GM21737 (cell line): ENCODE measurements at regions not wholly inside any gene's neighbourhood (a gene's known extent, or its start where the extent isn't known, plus 50 kb on each side); places are given as distances from the start of the nearest gene placed in this dataset.
"Not testable (repeated sequence)": the region's sequence is repeated elsewhere in the genome, so short reads cannot be mapped to it uniquely, and the experiment has no call there.

ENCODE experiments used
- ATAC-seq: cut with Tn5 transposase; IDR thresholded peaks from one replicate; pipeline ENCODE4 v1.9.1; 2021; ENCODE audit warnings: mild to moderate bottlenecking, moderate library complexity; ENCODE audit not compliant: unreplicated experiment

GRCh38 chr1:30533796-30534550 lies 189.4 kb downstream of the MATN1 start:
- no peak for ATAC-seq

- ATAC-seq = no peak
Observed at GRCh38 chr1:30533141-30533540, 190.2 kb downstream of the MATN1 start.

DNA sequence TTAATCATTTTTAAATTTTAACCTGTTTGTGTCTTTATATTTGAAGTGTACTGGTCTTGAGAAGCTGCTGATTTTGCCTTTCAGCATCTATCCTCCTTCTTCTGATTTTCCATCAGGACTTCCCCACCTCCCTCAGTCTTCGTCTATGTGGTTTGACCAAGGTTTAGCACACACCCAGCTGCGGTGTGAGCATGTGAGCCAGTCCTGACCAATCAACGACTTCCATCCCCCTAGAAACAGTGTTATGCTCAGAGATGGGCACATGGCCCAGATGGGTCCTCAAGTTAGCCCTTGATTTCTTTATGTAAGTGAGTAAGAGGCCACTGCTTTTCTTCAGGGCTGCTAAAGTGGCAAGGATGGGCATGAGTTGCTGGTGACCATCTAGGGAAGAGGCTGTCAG lies 190.8 kb downstream of the MATN1 start:
- no peak for ATAC-seq

- no peak for ATAC-seq
Observed at GRCh38 chr1:30527511-30528140, 195.8 kb downstream of the MATN1 start.

- ATAC-seq = no peak
Observed at GRCh38 chr1:30526652-30527345, 196.6 kb downstream of the MATN1 start.

DNA sequence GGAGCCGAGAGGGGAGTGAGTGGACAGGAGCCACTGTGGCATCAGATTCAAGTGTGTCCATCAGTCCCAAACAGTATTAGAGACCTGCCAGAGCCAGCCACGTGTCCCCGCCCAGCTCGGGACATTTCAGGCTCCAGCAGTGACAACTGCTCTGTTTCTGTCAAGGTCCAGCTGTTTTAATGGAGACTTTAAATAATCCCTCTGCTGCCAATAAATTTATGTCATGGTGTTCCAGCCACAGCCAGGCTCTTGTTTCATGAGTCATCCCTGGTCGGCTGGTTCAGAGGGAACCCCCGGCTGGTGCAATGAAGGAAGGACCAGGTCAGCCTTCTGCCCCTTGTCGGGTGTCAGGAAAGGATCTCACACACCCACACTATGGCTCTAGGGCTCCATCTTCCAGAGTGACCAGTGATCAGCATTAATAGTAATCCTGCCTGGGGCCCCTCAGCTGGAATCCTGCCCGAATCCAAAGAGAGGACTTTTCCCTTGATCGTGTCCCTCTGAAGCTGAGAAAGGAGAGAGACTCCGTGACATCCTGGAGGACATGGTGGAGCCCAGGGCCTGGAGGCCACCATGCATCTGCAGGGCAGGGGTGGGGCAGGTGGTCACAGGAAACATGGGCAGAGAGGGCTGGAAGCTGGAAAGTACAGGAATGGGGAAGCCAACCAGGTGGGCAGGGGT lies 197.3 kb downstream of the MATN1 start:
- no peak for ATAC-seq

DNA sequence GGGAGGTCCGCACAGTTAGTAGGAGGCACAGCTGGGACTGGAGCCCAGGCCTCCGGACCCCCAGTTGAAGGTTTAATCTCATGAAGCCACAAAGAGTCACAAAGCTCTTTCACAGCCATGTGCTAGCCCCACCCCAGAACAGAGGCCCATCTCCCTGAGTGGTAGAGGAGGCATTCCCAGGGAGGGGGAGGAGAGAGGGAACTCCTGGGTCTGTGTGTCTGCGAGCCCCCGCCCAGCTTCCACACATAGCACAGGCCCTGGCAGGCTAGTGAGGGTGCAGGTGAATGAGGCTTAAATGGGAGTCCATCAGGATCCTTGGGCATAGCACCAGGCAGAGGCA lies 197.8 kb downstream of the MATN1 start:
- ATAC-seq = no peak

DNA sequence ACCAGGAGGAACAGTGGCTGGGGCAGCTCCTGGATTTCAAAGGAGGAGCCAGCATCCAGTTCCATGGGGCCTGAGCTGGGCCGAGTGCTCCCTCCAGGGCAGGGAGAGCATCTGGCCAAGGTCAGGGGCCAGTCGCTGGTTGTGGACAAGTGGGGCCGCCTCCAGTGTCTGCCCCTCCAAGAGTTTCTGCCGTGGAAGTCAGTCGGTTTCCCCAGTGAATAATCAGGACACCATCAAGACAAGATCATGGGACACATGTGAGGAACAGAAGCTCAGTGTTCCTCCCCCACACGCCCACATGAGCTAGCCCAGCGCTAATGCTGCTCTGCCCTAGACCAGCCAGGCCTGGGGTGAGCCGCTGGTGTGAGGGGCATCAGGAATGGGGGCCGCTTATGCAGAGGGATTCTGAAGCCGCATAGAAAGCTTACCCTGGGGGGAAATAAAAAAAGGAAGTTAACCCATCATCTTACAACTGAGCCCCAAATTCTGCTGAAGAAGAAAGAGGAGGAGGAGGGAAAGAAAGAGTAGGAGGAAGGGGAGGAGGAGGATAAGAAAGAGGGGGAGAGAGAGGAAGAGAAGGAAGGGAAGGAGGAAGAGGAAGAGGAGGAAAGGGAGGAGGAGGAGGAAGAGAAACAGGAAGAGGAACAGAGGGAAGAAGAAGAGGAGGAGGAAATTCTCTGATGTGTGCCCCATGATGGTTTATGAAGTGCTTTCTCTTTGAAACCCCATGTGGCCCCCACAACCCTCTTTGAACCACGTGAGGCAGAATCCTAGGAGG lies 198.4 kb downstream of the MATN1 start:
- no peak for ATAC-seq

DNA sequence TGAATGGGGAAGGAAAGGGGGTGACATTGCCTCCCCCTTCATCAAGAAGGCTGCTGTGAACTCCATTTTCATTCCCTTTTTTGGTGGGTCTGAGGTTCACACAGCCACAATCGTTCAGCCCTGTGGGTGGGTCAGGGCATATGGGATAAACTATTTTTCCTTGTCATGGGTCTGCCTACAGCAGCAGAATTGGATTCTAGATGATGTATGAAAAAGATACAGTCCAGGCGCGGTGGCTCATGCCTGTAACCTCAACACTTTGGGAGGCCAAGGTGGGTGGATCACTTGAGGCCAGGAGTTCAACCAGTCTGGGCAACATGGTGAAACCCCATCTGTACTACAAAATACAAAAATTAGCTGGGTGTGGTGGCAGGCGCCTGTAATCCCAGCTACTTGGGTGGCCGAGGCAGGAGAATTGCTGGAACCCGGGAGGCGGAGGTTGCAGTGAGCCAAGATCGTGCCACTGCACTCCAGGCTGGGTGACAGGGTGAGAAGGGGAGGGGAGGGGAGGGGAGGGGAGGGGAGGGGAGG lies 199.3 kb downstream of the MATN1 start:
- not testable (repeated sequence) for ATAC-seq

GRCh38 chr1:30523055-30524020 lies 200.0 kb downstream of the MATN1 start:
- no peak for ATAC-seq

GRCh38 chr1:30522031-30523004 lies 201.1 kb downstream of the MATN1 start:
- no peak for ATAC-seq

DNA sequence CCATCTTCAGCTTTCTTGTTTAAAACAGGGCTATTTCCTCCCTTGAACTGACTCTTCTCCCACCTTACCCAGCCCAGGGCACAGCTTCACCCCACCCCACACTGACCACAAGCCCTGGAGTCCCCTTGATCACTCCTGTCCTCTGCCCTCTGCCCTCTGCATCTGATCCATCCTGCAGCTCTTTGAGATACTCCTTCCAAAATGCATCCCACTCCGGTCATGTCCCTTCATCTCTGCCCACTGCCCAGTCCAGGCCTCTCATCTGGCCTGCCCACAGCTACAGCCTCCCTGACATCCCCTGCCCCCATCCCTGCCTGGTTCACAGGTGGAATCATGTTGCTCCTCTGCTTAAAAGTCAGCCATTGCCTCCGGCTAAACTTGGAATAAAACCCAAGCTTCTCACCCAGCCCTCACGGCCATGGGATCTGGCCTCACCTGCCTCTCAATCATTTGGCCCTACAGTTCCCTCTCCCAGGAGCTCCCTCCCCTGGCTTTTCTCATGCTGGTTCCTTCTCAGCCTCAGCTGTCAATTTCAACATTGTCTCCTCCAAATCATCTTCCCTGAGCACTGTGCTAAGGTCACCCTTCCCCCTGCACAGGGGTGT lies 202.0 kb downstream of the MATN1 start:
- no peak for ATAC-seq

DNA sequence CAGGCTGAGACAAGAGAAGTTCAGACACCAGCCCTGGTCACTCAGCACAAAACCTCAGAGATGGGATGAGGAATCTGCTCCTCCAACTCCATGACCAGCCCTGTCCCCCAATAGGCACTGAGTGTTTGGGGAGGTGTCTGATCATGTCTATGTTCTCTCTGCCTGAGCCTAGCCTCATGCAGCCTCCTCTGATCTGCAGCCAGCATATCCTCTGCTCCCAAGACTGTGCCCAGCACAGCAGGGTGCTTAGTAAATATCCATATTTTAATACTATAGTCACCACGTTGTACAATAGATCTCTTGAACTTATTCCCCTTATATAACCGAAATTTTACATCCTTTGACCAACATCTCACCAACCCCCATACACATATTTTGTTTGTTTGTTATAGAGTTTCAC lies 202.9 kb downstream of the MATN1 start:
- ATAC-seq = no peak

DNA sequence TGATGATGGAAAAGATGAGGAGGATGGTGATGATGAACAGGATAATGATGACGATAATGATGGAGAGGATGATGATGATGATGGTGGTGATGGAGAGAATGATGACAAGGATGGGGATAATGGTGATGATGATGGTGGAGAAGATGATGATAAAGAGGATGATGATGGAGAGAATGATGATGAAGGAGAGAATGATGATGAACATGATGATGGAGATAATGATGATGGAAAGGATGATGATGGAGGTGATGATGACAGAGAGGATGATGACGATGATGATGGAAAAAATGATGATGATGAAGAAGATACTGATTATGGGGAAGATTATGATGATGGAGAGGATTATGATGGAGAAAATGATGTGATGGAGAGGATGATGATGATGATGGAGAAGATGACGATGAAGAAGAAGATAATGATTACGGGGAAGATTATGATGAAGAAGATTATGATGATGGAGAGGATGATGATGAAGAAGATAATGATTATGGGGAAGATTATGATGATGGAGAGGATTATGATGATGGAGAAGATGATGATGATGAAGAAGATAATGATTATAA lies 204.1 kb downstream of the MATN1 start:
- ATAC-seq = no peak

GRCh38 chr1:30518696-30519095 lies 204.7 kb downstream of the MATN1 start:
- ATAC-seq = no peak

DNA sequence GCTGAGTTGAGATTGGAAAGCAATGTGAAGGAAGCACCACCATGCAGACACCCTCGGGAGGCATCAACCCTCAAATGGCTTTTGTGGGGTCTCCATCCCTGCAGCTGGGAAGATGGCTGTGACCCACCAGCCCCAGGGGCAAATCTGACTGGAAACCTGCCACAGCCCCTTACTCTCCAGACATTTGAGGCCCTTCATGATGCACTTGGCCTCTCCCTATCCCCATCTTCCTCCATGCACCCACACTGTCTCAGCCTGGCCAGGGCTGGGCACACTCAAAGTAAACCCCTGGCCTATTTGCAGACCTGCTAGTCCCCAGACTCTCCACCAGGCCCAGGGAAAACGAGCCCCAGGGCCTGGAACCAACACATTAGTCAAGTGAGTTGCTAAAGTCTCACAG lies 205.2 kb downstream of the MATN1 start:
- ATAC-seq = no peak

GRCh38 chr1:30517666-30518065 lies 205.7 kb downstream of the MATN1 start:
- ATAC-seq = not testable (repeated sequence)

DNA sequence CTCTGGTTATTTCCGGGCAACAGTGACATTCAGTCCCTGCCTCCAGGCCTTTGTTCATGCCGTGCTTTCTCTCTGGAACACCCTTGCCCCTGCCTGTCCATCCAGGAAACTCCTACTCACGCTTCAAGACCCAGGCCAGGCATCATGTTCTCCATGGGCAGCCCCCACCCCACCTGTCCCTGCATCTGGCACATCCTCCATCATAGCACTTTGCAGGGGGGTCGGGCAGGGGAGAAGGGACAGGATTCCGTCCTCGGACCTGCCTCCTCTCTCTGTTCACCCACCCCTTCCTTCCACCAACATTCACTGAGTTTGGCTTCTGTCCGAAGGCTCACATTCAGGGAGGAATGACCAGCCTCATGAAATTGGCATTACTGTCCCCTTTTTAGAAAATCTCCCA lies 206.1 kb downstream of the MATN1 start:
- ATAC-seq = not testable (repeated sequence)
